H1 (cell line): ENCODE measurements at regions not wholly inside any gene's neighbourhood (a gene's known extent, or its start where the extent isn't known, plus 50 kb on each side); places are given as distances from the start of the nearest gene placed in this dataset.

Experiments
- CTCF ChIA-PET: fragments of 300-600 bp; sonication (Branson Sonifier 250); formaldehyde crosslinking; loops from one replicate; lab custom pipeline; 2021; ENCODE audit not compliant: partially characterized antibody; lab: Charles Lee
- POLR2A ChIA-PET: fragments of 300-600 bp; sonication (Branson Sonifier 250); formaldehyde crosslinking; loops from one replicate; lab custom pipeline; 2021; ENCODE audit warnings: inconsistent platforms; ENCODE audit not compliant: partially characterized antibody; lab: Charles Lee
- DNase-seq, 2 experiments: peaks; one replicate each; pipeline versions ENCODE4 v3.0.0 to v3.0.0-alpha.2; 2010 to 2022; ENCODE audit warnings: low spot score in 2 of 2, low read depth in 1 of 2, mixed read lengths in 1 of 2
- FAIRE-seq: peaks from 2 replicates; lab custom pipeline; 2011; peaks lifted over from hg19 to GRCh38; lab: Jason Lieb, UNC
- H2AFZ ChIP-seq: 2 replicates; pipeline ENCODE4 v1.8.1; 2012; ENCODE audit warnings: low read length, inconsistent platforms
- H2AK5ac ChIP-seq: 2 replicates; pipeline ENCODE4 v1.6.1; 2013; ENCODE audit warnings: low read depth, low read length
- H2BK120ac ChIP-seq: replicated peaks from 2 replicates; pipeline ENCODE3; 2013; ENCODE audit warnings: low read depth, low read length, inconsistent platforms
- H2BK12ac ChIP-seq: 2 replicates; pipeline ENCODE4 v1.6.1; 2013; ENCODE audit warnings: low read depth, low read length
- H2BK15ac ChIP-seq: 2 replicates; pipeline ENCODE4 v1.6.1; 2013; ENCODE audit warnings: low read length
- H2BK20ac ChIP-seq: 2 replicates; pipeline ENCODE4 v1.6.1; 2013; ENCODE audit warnings: low read length
- H2BK5ac ChIP-seq: 2 replicates; pipeline ENCODE4 v1.6.1; 2013; ENCODE audit warnings: low read depth, low read length
- H3K14ac ChIP-seq: 2 replicates; pipeline ENCODE4 v1.6.1; 2013; ENCODE audit warnings: inconsistent platforms; ENCODE audit not compliant: insufficient read length
- H3K18ac ChIP-seq: 2 replicates; pipeline ENCODE4 v1.6.1; 2013; ENCODE audit warnings: low read length; ENCODE audit errors: extremely low read depth
- H3K23ac ChIP-seq: 2 replicates; pipeline ENCODE4 v1.6.1; 2013; ENCODE audit warnings: inconsistent platforms; ENCODE audit not compliant: insufficient read length
- H3K23me2 ChIP-seq: 2 replicates; pipeline ENCODE4 v1.6.1; 2013; ENCODE audit warnings: low read depth, low read length
- H3K27ac ChIP-seq: 2 replicates; pipeline ENCODE4 v1.6.1; 2011; ENCODE audit warnings: low read depth, low read length, inconsistent platforms
- H3K27me3 ChIP-seq, 4 experiments: replicated peaks in 1 of 4; 1 replicate in 1 of 4; 2 replicates in 3 of 4; pipeline versions ENCODE4 v1.6.1 to v1.8.1; 2011 to 2013; ENCODE audit warnings: low read length in 3 of 4, mild to moderate bottlenecking in 3 of 4, inconsistent platforms in 2 of 4, mixed read lengths in 2 of 4, moderate library complexity in 1 of 4; ENCODE audit not compliant: control insufficient read depth in 3 of 4, insufficient read depth in 3 of 4; ENCODE audit errors: extremely low read depth in 1 of 4
- H3K36me3 ChIP-seq, 4 experiments: 2 replicates each; pipeline versions ENCODE4 v1.6.1 to v1.8.1; 2011 to 2013; ENCODE audit warnings: mild to moderate bottlenecking in 4 of 4, low read length in 3 of 4, moderate library complexity in 2 of 4, control low read depth in 1 of 4, inconsistent platforms in 1 of 4; ENCODE audit not compliant: insufficient read depth in 4 of 4, control insufficient read depth in 2 of 4
- H3K4ac ChIP-seq: replicated peaks from 2 replicates; pipeline ENCODE3; 2013; ENCODE audit warnings: low read length, low read depth, mixed read lengths, inconsistent platforms; ENCODE audit not compliant: insufficient read length
- H3K4me1 ChIP-seq, 4 experiments: replicated peaks in 1 of 4; 1 replicate in 1 of 4; 2 replicates in 3 of 4; pipeline versions ENCODE4 v1.6.1 to v1.8.1; 2011 to 2013; ENCODE audit warnings: low read length in 3 of 4, inconsistent platforms in 2 of 4, mixed read lengths in 1 of 4; ENCODE audit not compliant: insufficient read depth in 4 of 4, control insufficient read depth in 3 of 4
- H3K4me2 ChIP-seq, 2 experiments: 2 replicates each; pipeline versions ENCODE4 v1.6.1 to v1.8.1; 2011 to 2013; ENCODE audit warnings: low read depth in 2 of 2, low read length in 2 of 2, control low read depth in 1 of 2, inconsistent platforms in 1 of 2, mild to moderate bottlenecking in 1 of 2; ENCODE audit not compliant: insufficient read depth in 1 of 2
- H3K4me3 ChIP-seq, 4 experiments: fragments of 200-600, 300-600 bp in 1 of 4; sonication (generic), shearing (Covaris generic), sonication (Bioruptor Twin) in 1 of 4; 2 replicates each; pipeline versions ENCODE4 v1.5.1 to v1.8.1; 2011 to 2016; ENCODE audit warnings: low read length in 4 of 4, low read depth in 3 of 4, control low read depth in 2 of 4, inconsistent platforms in 2 of 4, mild to moderate bottlenecking in 2 of 4, mixed read lengths in 1 of 4, moderate library complexity in 1 of 4; ENCODE audit not compliant: insufficient read depth in 2 of 4; ENCODE audit errors: extremely low read depth in 1 of 4
- H3K56ac ChIP-seq: replicated peaks from 2 replicates; pipeline ENCODE3; 2013; ENCODE audit warnings: low read depth, mild to moderate bottlenecking, mixed read lengths, low read length, inconsistent platforms; ENCODE audit not compliant: insufficient read length
- H3K79me1 ChIP-seq: 2 replicates; pipeline ENCODE4 v1.6.1; 2013; ENCODE audit warnings: low read depth, low read length, control low read depth
- H3K79me2 ChIP-seq, 2 experiments: 2 replicates each; pipeline versions ENCODE4 v1.6.1 to v1.8.1; 2012 to 2013; ENCODE audit warnings: low read length in 2 of 2, mild to moderate bottlenecking in 2 of 2, inconsistent platforms in 1 of 2; ENCODE audit not compliant: insufficient read depth in 2 of 2, control insufficient read depth in 1 of 2
- H3K9ac ChIP-seq, 4 experiments: replicated peaks in 1 of 4; 1 replicate in 1 of 4; 2 replicates in 3 of 4; pipeline versions ENCODE4 v1.6.1 to v1.8.1; 2011 to 2013; ENCODE audit warnings: low read depth in 3 of 4, low read length in 3 of 4, control low read depth in 2 of 4, mild to moderate bottlenecking in 2 of 4, moderate library complexity in 2 of 4, inconsistent platforms in 1 of 4; ENCODE audit errors: extremely low read depth in 1 of 4
- H3K9me3 ChIP-seq, 2 experiments: 2 replicates each; pipeline versions ENCODE4 v1.6.1 to v1.8.1; 2012 to 2013; ENCODE audit warnings: mild to moderate bottlenecking in 2 of 2, moderate library complexity in 2 of 2, control low read depth in 1 of 2, inconsistent platforms in 1 of 2, low read depth in 1 of 2, low read length in 1 of 2, mixed read lengths in 1 of 2; ENCODE audit not compliant: insufficient read depth in 2 of 2
- H4K20me1 ChIP-seq, 2 experiments: replicated peaks in 1 of 2; 2 replicates each; pipeline versions ENCODE3 to v1.8.1; 2011 to 2013; ENCODE audit warnings: inconsistent platforms in 2 of 2, low read length in 2 of 2, mild to moderate bottlenecking in 1 of 2; ENCODE audit not compliant: insufficient read depth in 2 of 2, control insufficient read depth in 1 of 2
- H4K5ac ChIP-seq: 2 replicates; pipeline ENCODE4 v1.6.1; 2013; ENCODE audit warnings: low read length, low read depth, mixed read lengths, inconsistent platforms; ENCODE audit not compliant: insufficient read length
- H4K8ac ChIP-seq: 2 replicates; pipeline ENCODE4 v1.8.0; 2013; ENCODE audit warnings: mild to moderate bottlenecking, moderate library complexity, low read length, inconsistent platforms; ENCODE audit not compliant: insufficient read depth; ENCODE audit errors: extremely low read depth
- H4K91ac ChIP-seq: replicated peaks from 2 replicates; pipeline ENCODE3; 2013; ENCODE audit warnings: low read length, mixed read lengths, inconsistent platforms; ENCODE audit not compliant: insufficient read length
- BRCA1 ChIP-seq: IDR thresholded peaks from 2 replicates; pipeline ENCODE4 v1.6.1; 2012; ENCODE audit warnings: low read depth, low read length, improper control_type of control experiment
- CEBPB ChIP-seq: IDR thresholded peaks from 2 replicates; pipeline ENCODE4 v1.6.1; 2012; ENCODE audit warnings: low read depth, low read length
- HDAC6 ChIP-seq: IDR thresholded peaks from one replicate; pipeline ENCODE4 v1.7.1; 2012; ENCODE audit warnings: low read depth, mild to moderate bottlenecking, inconsistent platforms, low read length, moderate library complexity
- KDM1A ChIP-seq: fragments of 200-600, 300-600 bp; sonication (generic); IDR thresholded peaks from 2 replicates; pipeline ENCODE4 v1.7.1; 2016; ENCODE audit warnings: mild to moderate bottlenecking, low read length, borderline replicate concordance
- SIN3A ChIP-seq, 2 experiments: IDR thresholded peaks in 1 of 2; conservative IDR thresholded peaks in 1 of 2; 2 replicates each; pipeline ENCODE4 v1.6.1; 2011 to 2012; ENCODE audit warnings: low read length in 2 of 2, improper control_type of control experiment in 1 of 2, low read depth in 1 of 2, mild to moderate bottlenecking in 1 of 2
- TAF1 ChIP-seq: IDR thresholded peaks from 2 replicates; pipeline ENCODE4 v1.6.1; 2011; ENCODE audit warnings: mild to moderate bottlenecking, low read depth, low read length
- WGBS, 2 experiments: shearing (Covaris generic) in 1 of 2; methylation state at CpG; one replicate each; pipeline versions ENCODE4 v1.1.6 to v1.1.7; 2013 to 2015; ENCODE audit warnings: low lambda C conversion rate in 2 of 2, mixed read lengths in 2 of 2, inconsistent platforms in 1 of 2, low coverage in 1 of 2, missing lambda C conversion rate in 1 of 2; ENCODE audit not compliant: insufficient replicate concordance in 2 of 2, insufficient coverage in 1 of 2, insufficient read length in 1 of 2; ENCODE audit errors: extremely low coverage in 1 of 2, missing lambda C conversion rate in 1 of 2; 5-methylcytosine and 5-hydroxymethylcytosine counted together

DNA sequence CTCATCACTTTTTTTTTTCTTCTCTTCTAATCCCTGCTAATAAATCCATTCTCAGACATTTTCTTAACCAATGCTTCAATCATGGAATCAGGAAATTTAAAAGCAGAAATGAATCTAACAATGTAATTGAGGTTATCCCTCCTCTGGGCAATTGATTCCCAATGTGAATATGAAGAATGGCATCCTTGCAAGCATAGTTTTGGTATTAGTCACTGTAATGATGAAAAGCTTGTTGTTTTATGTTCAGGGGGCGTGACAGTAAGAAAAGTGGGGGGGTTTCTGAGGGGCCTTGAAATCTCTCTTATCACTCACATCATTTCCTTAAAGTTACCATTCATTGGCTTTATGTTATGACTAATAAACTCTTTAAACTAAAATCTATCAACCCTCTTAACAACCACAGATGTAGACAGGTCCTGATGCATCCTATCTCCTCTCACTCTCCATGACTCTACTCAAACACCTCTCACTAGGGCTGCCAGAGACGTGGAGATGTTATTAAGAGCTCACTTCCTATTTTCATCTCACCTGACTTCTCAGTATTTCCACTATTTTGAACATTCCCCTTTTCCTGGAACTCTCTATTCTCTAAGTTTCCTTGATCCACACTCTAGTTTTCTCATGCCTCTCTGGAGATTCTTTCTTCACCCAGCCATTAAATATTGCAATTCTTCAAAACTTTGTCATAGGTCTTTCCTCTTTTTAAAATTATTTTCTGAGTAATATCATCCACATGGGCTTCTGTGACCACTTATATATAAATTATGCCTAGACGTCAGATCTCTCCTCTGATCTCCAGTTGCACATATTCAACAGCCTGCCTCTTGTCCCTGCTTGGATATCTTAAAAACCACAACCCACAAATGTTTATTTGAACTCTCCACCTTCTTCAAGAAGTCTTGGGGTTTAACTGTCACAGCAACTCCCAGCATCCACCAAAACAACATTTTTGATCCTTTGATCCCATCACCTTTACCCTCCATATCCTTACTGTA lies 332.9 kb downstream of the CDH2 start:
- H4K20me1 ChIP-seq: no peaks in the 10 kb centered on the region
- H2BK20ac ChIP-seq: no peak overlapping the region
- H3K4ac ChIP-seq: no peak overlapping the region
- no peak overlapping the region for H2BK5ac ChIP-seq
- no peak overlapping the region for H3K14ac ChIP-seq
- POLR2A ChIA-PET: no interaction called here
- no peak overlapping the region for H3K23ac ChIP-seq
- H3K27ac ChIP-seq: no peak overlapping the region
- H3K9ac ChIP-seq: no peak overlapping the region
- DNase-seq (no peak), FAIRE-seq (no peak)
- no peak overlapping the region for H3K4me3 ChIP-seq
- H2BK15ac ChIP-seq: no peak overlapping the region
- TF ChIP-seq BRCA1 (no peak), CEBPB (no peak), HDAC6 (no peak), SIN3A (conservative IDR thresholded peaks at IDR 0.05 in 1 of 2, IDR thresholded peaks at IDR 0.05 in 1 of 2; ENCODE audit: low read depth in 1 of 2, low read length in 2 of 2) (no peak), KDM1A (no peak), TAF1 (no peak)
- no peaks in the 10 kb centered on the region for H3K4me1 ChIP-seq
- H3K9me3 ChIP-seq: no peaks in the 10 kb centered on the region
- CTCF ChIA-PET: interaction anchor here (0.7 to 1.9 kb wide), 2 partner anchors 10 to 95 kb away, joined by 4 read pairs; no protein-coding TSS in a partner anchor
- 71% methylated on average over 3 of the region's 3 CpGs; no CpG with 5 or more reads in 1 of the 2 experiments for WGBS, 2 experiments
- no peaks in the 10 kb centered on the region for H3K36me3 ChIP-seq
- no peak overlapping the region for H2BK12ac ChIP-seq
- no peak overlapping the region for H2AK5ac ChIP-seq
- no peak overlapping the region for H2AFZ ChIP-seq
- H2BK120ac ChIP-seq: no peak overlapping the region
- H4K91ac ChIP-seq: no peak overlapping the region
- H3K18ac ChIP-seq: no peak overlapping the region
- H3K27me3 ChIP-seq: no peaks in the 10 kb centered on the region
- no peaks in the 10 kb centered on the region for H3K79me1 ChIP-seq
- no peaks in the 10 kb centered on the region for H3K79me2 ChIP-seq
- no peak overlapping the region for H4K8ac ChIP-seq
- H3K56ac ChIP-seq: no peak overlapping the region
- H3K4me2 ChIP-seq: no peak overlapping the region
- no peaks in the 10 kb centered on the region for H3K23me2 ChIP-seq
- H4K5ac ChIP-seq: no peak overlapping the region
